Cerebellar cortex (tissue), 1 donor: ENCODE measurements at regions not wholly inside any gene's neighbourhood (a gene's known extent, or its start where the extent isn't known, plus 50 kb on each side); places are given as distances from the start of the nearest gene placed in this dataset.
"Not testable (repeated sequence)": the region's sequence is repeated elsewhere in the genome, so short reads cannot be mapped to it uniquely, and the experiment has no call there.

Experiments used
- DNase-seq: peaks from one replicate; pipeline ENCODE4 v3.0.0-alpha.2; 2015; ENCODE audit warnings: low spot score

DNA sequence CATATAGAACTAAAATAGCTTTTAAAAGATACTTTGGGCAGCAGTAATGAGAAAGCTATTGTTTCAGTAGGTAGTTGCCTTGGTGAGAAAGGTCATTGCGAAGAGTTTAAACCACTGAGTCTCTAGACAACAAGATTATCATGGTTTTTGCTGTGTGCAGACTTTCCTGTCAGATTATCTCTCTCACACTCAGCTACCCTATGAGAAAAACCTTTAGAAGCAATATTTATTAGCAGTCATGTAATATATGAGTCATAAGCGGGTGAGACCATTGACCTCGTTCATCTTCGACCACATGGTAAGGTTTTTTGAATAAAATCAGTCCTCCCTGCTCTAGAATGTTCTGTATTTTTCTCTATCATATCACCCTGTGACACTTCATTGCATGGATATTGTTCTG lies 59.9 kb downstream of the GPR65 start:
- DNase-seq, result no peak

- no peak for DNase-seq
These were observed 64.7 kb downstream of the GPR65 start for GRCh38 chr14:88069677-88070076.

DNA sequence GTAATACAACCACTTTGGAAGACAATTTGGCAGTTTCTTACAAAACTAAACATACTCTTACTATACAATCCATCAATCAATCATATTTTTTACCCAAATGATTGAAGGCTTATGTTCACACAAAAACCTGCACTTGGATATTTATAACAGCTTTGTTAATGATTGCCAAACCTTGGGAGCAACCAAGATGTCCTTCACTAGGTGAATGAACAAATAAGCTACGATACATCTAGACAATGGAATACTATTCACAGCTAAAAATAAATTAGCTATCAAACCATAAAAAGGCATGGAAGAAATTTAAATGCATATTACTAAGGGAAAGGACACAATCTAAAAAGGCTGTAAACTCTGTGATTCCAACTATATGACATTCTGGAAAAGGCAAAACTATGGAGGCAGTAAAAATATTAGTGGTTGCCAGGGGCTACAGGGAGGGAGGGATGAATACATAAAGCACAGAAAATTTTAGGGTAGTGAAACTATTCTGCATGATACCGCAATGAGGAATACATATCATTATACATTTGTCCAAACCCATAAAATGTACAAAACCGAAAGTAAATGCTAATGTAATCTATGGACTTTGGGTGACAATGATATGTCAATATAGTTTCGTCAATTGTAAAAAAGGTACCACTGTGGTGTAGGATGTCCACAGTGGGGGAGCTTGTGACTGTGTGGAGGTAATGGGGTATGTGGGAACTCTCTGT lies 70.5 kb downstream of the GPR65 start:
- DNase-seq, result no peak

GRCh38 chr14:88078525-88078924 lies 73.6 kb downstream of the GPR65 start:
- peak; percentile 6 for DNase-seq

DNA sequence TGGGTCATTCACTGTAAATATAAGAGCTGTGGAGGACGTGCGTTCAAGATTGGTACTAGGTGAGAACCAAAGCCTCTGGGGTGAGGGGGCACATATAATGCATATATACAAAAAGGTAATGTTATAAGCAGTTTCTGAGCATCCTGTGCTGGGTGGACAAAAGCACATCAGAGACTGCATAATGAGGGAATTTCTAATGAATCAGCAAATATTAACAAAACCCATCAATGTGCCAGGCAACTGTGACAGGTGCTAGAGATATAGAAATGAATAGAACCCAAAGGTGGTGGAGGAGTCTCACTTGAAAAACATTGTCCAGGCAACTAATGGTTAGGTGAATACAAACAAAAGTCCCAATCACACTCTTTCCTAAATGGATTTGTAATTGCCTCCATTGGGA lies 74.7 kb downstream of the GPR65 start:
- no peak for DNase-seq

GRCh38 chr14:88085736-88086135 lies 80.8 kb downstream of the GPR65 start:
- no peak for DNase-seq

DNA sequence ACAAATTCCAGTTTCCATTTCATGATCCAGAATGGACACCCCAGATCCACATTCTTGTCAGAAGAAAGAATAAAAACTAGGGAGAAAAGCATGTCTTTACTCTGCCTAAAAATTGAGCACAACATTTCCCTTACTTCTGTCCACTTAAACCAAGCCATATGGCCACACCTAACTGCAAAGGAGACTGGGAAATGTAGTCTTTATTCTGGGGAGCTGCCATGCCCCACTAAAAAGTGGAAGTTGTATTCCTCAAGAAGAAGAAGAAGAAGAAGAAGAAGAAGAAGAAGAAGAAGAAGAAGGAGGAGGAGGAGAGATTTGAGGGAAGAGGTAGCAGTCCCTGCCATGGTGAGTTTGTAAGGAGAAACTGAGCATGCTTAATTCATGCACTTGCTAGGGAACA lies 84.5 kb downstream of the GPR65 start:
- no peak for DNase-seq

DNA sequence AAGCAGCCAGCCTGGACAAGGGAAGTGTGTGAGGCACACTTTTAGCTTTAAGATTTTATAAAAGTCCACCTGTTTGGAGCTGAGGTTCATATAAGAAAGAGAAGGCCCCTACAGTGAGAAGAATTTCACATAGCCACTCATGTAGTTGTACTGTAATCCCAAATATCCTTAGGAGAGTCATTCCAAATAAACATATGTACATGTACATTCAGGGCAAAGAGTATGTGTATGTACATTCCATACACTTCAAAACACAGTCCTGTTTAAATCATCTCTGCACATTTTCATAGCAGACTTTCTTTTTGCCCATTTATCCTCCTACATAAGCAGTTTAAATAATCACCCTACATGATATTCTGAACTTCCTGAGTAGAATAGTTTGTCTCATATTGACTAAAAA lies 87.6 kb downstream of the GPR65 start:
- no peak for DNase-seq

DNA sequence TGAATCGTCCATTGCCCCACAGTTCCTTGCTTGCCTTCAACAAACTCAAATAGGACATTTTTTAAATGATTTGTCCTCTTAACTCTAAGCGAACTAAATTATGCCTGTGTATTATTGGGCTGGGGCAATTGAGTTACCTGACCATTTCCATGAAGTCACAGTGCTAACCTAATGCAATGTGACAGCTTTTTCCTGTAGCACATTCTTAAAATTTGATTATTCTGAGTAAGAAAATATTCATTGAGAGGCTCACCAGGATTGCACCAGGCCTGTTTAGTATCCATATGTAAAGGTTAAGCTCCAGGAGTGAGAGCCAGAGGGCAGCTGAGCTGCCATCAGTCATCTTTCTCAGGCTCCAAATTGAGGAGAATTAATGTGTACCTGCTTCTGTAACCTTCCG lies 90.9 kb downstream of the GPR65 start:
- DNase-seq, result peak; percentile 33

DNA sequence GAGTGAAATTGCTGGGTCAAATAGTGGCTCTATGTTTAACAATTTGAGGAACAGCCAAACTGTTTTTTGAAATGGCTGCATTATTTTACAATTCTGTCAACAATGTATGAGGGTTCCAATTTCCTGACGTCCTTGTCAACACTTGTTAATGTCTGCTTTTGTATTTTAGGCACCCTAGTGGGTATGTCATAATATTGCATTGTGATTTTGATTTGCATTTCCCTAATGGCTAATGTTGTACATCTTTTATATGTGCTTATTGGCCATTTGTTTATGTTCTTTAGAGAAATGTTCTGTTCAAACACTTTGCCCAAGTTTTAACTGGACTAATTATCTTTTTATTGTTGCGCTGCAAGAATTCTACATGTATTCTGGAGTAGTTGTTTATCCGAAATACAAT lies 93.2 kb downstream of the GPR65 start:
- no peak for DNase-seq

DNA sequence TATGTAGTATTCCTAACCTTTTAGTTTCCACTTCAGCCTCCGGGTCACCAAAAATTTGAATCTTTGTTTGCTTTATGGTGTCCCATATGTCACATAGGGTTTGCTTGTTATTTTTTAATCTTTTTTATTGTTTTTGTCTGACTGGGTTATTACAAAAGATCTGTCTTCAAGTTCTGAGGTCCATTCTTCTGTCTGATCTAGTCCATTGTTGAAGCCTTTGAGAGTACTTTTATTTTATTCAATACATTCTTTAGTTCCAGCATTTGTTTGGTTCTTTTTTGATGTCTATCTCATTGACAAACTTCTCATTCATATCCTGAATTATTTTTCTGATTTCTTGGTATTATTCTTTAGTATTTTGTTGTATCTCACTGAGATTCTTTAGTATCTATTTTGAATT lies 99.8 kb downstream of the GPR65 start:
- DNase-seq, result no peak

GRCh38 chr14:88106377-88106776 lies 101.4 kb downstream of the GPR65 start:
- DNase-seq, result no peak

GRCh38 chr14:88127669-88128068 lies 122.7 kb downstream of the GPR65 start:
- DNase-seq, result not testable (repeated sequence)

GRCh38 chr14:88128816-88129215 lies 123.9 kb downstream of the GPR65 start:
- no peak for DNase-seq

GRCh38 chr14:88129306-88130056 lies 124.5 kb downstream of the GPR65 start:
- no peak for DNase-seq

DNA sequence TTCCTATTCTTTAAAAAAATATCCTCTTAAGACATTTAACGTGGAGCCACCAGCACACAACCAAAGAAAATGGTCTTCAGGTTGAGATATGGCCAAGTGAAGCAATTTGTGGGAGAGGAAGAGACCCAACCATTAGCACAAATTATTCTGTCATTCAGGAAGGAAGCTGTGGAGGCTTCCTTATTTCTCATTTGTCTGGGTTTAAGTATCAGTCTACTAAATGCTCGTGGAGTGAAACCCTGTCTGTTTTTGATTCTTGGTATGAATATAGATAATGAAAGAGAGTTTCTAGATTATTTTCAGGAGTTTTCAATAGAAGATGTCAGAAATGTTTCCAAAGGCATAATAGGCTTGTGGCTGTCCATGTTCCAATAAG lies 125.1 kb downstream of the GPR65 start:
- no peak for DNase-seq
